Fibroblast of skin of left quadriceps (primary cell): ENCODE measurements at regions not wholly inside any gene's neighbourhood (a gene's known extent, or its start where the extent isn't known, plus 50 kb on each side); places are given as distances from the start of the nearest gene placed in this dataset.

Experiments
- DNase-seq, 2 experiments: peaks; one replicate each; pipeline ENCODE4 v3.0.0-alpha.2; 2013; ENCODE audit warnings: low read depth in 2 of 2

DNA sequence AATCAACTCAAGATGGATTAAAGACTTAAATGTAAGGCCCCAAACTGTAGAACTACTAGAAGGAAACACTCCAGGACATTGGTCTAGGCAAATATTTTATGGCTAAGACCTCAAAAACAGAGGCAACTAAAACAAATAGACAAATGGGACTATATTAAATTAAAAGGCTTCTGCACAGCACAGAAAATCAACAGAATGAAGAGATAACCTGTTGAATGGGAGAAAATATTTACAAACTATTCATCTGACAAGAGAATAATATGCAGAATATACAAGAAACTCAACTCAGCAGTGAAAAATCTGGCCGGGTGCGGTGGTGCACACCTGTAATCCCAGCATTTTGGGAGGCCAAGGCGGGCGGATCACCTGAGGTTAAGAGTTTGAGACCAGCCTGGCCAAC, 84.1 kb upstream of the HNRNPU start:
- DNase-seq = no peak

- no peak for DNase-seq
Observed at GRCh38 chr1:244945109-244945671, 80.8 kb upstream of the HNRNPU start.

GRCh38 chr1:244941121-244941520, 76.8 kb upstream of the HNRNPU start:
- DNase-seq = no peak

DNA sequence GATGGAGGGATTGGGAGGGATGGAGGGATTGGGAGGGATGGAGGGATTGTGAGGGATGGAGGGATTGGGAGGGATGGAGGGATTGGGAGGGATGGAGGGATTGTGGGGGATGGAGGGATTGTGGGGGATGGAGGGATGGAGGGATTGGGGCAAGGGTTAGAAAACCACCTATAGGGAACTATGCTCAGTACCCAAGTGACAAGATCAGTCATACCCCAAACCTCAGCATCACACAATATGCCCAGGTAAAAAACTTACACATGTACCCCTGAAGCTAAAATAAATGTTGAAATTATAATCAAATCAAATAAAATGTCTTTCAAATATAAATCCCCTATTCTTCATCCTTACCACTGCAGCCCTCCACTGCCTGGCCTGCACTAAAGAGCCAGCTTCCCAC, 72.8 kb upstream of the HNRNPU start:
- no peak for DNase-seq

DNA sequence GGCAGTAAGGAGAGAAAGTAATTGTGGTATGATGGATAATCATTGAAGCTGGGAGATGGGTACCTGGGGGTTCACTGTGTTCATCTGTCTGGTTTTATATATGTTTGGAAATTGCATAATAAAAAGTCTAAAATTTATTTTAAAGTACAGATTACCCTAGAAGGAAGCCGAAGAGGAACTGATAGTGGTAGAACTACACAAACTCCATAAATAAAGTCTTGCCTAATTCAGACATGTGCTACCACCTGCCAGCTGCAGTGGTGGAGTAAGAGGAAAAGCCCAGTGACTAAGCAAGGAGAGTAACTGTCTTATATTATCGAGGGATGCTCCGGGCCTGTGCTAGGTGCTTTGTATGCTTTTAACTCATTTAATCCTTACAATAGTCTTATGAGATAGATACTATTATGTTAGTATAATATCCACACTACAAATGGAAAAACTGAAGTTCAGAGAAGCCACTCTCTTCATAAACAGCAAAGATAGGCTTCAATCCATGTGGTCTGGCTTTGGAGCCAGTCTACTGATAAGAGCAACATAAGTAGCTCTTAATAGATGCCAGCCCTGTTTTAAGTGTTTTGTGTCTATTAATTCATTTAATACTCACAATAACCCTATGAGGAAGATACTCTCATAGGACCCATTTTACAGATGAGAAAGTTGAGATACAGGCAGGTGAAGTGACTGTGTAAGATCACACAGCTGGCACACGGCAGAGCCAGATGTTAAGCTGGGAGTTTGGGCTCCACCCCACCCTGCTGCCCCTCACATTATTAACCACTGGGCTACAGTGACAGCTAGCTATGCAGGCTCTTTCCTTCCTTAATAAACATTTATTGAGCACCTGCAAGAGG, 56.8 kb upstream of the HNRNPU start:
- DNase-seq = no peak

DNA sequence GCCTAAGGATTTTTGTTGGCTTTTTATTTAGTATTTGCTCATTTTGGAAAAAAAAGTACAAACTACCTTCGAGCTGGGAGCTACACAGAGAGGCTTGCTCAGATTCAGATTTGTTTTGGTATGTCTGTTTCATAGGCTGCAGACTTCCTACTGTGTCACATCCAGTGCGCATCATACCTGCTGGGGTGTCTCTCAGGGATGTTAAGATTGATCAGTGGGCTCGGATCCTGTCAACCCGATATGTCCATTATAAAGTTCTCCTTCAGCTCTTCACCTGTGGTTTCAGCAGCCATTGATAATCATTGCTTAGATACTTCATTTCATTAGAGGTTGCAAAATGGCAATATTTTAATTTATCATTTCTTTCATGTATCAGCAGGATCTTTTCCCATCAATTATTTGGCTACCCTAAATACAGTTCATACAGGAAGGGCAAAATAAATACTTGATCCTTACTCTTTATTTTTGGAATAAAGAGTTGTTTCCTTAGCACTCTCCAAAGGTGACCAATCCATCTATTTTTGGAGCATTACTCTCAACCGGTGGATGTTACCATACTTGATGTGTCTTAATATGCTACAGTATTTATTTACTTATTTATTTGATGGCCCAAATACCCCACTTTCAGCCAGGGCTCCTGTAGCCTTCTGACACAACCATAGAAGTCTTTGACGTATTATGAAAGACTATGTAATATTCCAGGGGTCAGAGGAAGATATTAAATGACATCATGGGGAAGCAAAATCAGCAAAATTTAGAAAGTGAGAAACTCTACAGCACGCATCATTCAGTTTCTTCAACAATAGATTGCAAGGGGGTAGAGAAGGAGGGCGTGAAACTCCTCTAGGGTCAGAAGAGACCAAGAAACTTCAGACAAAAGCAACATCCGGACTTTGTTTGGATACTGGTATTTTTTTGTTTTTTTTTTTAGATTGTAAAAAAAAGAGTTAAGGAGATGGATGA, 55.3 kb upstream of the HNRNPU start:
- no peak for DNase-seq

- no peak for DNase-seq
Observed at GRCh38 chr1:244918421-244919319, 54.3 kb upstream of the HNRNPU start.

GRCh38 chr1:244917073-244917670, 52.8 kb upstream of the HNRNPU start:
- no peak for DNase-seq

GRCh38 chr1:244915736-244916135, 51.4 kb upstream of the HNRNPU start:
- no peak for DNase-seq

DNA sequence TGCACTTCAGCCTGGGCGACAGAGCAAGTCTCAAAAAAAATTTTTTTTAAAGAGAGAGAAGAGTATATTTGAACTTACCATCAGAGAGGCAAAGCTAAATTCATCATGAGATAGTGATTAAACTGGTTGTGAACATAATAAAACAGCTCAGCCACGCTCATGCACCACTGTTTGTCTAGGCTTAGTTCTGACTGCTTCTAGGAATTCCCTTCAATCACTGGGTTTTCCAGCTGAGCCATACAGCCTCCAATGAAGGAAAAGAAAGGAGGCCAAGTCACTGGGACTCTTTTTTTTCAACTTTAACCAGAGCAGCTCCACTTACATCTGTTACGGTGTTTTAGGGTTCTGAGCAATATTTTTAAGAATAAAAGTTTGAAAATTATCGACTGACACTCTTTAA, 50.4 kb upstream of the HNRNPU start:
- no peak for DNase-seq
